NOMO-1 treated with DMSO at 0.1 percent for 48 hours (cell line): ENCODE measurements at regions not wholly inside any gene's neighbourhood (a gene's known extent, or its start where the extent isn't known, plus 50 kb on each side); places are given as distances from the start of the nearest gene placed in this dataset.
A peak's percentile ranks its signal among the peaks of the same experiment; 100 is the strongest.
"Not testable (repeated sequence)": the region's sequence is repeated elsewhere in the genome, so short reads cannot be mapped to it uniquely, and the experiment has no call there.

Experiments used
- DNase-seq: peaks from one replicate; lab custom pipeline; 2025; ENCODE audit not compliant: unreplicated experiment; lab: John Stamatoyannopoulos, UW

- DNase-seq = not testable (repeated sequence)
Measured at GRCh38 chr7:81374641-81375040, 395.2 kb downstream of the HGF start.

- no peak for DNase-seq
Measured at GRCh38 chr7:81370822-81371221, 399.0 kb downstream of the HGF start.

GRCh38 chr7:81367326-81367931, 402.4 kb downstream of the HGF start:
- DNase-seq = no peak

- DNase-seq = no peak
Measured at GRCh38 chr7:81366546-81366945, 403.3 kb downstream of the HGF start.

GRCh38 chr7:81361769-81362312, 408.0 kb downstream of the HGF start:
- no peak for DNase-seq

- no peak for DNase-seq
Measured at GRCh38 chr7:81355911-81356310, 413.9 kb downstream of the HGF start.

GRCh38 chr7:81349044-81349443, 420.8 kb downstream of the HGF start:
- DNase-seq = no peak

GRCh38 chr7:81339946-81340345, 421.1 kb upstream of the SEMA3C start:
- DNase-seq = no peak

GRCh38 chr7:81333536-81333935, 414.7 kb upstream of the SEMA3C start:
- no peak for DNase-seq

GRCh38 chr7:81333004-81333403, 414.2 kb upstream of the SEMA3C start:
- no peak for DNase-seq

- no peak for DNase-seq
Measured at GRCh38 chr7:81331061-81332018, 412.5 kb upstream of the SEMA3C start.

- DNase-seq = no peak
Measured at GRCh38 chr7:81330108-81330507, 411.3 kb upstream of the SEMA3C start.

GRCh38 chr7:81327468-81328266, 408.8 kb upstream of the SEMA3C start:
- DNase-seq = no peak

- no peak for DNase-seq
Measured at GRCh38 chr7:81321949-81322348, 403.1 kb upstream of the SEMA3C start.

GRCh38 chr7:81317741-81318140, 398.9 kb upstream of the SEMA3C start:
- no peak for DNase-seq

GRCh38 chr7:81308643-81309322, 389.9 kb upstream of the SEMA3C start:
- peak; percentile 60 for DNase-seq

GRCh38 chr7:81301815-81302214, 383.0 kb upstream of the SEMA3C start:
- DNase-seq = no peak

GRCh38 chr7:81300753-81301152, 381.9 kb upstream of the SEMA3C start:
- DNase-seq = no peak

- no peak for DNase-seq
Measured at GRCh38 chr7:81299711-81300110, 380.9 kb upstream of the SEMA3C start.

GRCh38 chr7:81298951-81299666, 380.3 kb upstream of the SEMA3C start:
- peak; percentile 99 for DNase-seq
